ENCODE measurements at regions not wholly inside any gene's neighbourhood (a gene's known extent, or its start where the extent isn't known, plus 50 kb on each side); places are given as distances from the start of the nearest gene placed in this dataset.

GRCh38 chr13:34748073-34748472, 194.0 kb upstream of the NBEA start:
- TF ChIP-seq CTCF (IDR thresholded peaks at IDR 0.05) (no peak), EZH2 (IDR thresholded peaks at IDR 0.05; ENCODE audit: borderline replicate concordance, insufficient read depth, low read depth, low read length, poor library complexity, severe bottlenecking) (no peak)
